ENCODE measurements at regions not wholly inside any gene's neighbourhood (a gene's known extent, or its start where the extent isn't known, plus 50 kb on each side); places are given as distances from the start of the nearest gene placed in this dataset.

GRCh38 chr5:98585661-98586310, 187.7 kb upstream of the RGMB start:
- Histone ChIP-seq H3K4me3 (ENCODE audit: low read length) (no peak overlapping the region), H3K4me1 (ENCODE audit: control insufficient read depth, insufficient read depth, low read length) (no peaks in the 10 kb centered on the region), H3K9me3 (ENCODE audit: control insufficient read depth, insufficient read depth, low read length) (no peaks in the 10 kb centered on the region), H3K27ac (ENCODE audit: low read length) (no peak overlapping the region), H3K36me3 (ENCODE audit: control insufficient read depth, insufficient read depth, low read length) (no peaks in the 10 kb centered on the region), H3K27me3 (ENCODE audit: control insufficient read depth, insufficient read depth, low read length) (no peaks in the 10 kb centered on the region)
- 33% methylated on average over 2 of the region's 3 CpGs for WGBS (ENCODE audit: insufficient coverage)
- Mint-ChIP-seq H3K27me3 (ENCODE audit: low read depth in 2 of 2) (no peaks in the 10 kb centered on the region), H3K36me3 (no peaks in the 10 kb centered on the region), H3K4me3 (no peak overlapping the region), H3K9me3 (peaks cover 0 to 2% of the 10 kb centered on the region in 2 donors), H3K4me1 (no peaks in the 10 kb centered on the region), H3K27ac (no peak overlapping the region)
- ATAC-seq, result no peak
- no peak for TF ChIP-seq CTCF (IDR thresholded peaks at IDR 0.05)
- intact Hi-C loops (cut with micrococcal nuclease), result no loop called here
- no peak for DNase-seq

- Histone ChIP-seq H3K9me3 (ENCODE audit: control insufficient read depth, insufficient read depth, low read length) (no peaks in the 10 kb centered on the region), H3K27ac (ENCODE audit: low read length) (no peak overlapping the region), H3K36me3 (ENCODE audit: control insufficient read depth, insufficient read depth, low read length) (no peaks in the 10 kb centered on the region), H3K4me3 (ENCODE audit: low read length) (no peak overlapping the region), H3K4me1 (ENCODE audit: control insufficient read depth, insufficient read depth, low read length) (no peaks in the 10 kb centered on the region), H3K27me3 (ENCODE audit: control insufficient read depth, insufficient read depth, low read length) (no peaks in the 10 kb centered on the region)
- H3K9me3 Mint-ChIP-seq, result peaks cover 0 to 2% of the 10 kb centered on the region in 2 donors
- no peaks in the 10 kb centered on the region for H3K36me3 Mint-ChIP-seq
- no peak overlapping the region for H3K4me3 Mint-ChIP-seq
- DNase-seq (no peak), ATAC-seq (no peak)
- intact Hi-C loops (cut with micrococcal nuclease), result no loop called here
- no peak overlapping the region for H3K27ac Mint-ChIP-seq
- 77% methylated on average over 4 of the region's 4 CpGs for WGBS (ENCODE audit: insufficient coverage)
- no peak for TF ChIP-seq CTCF (IDR thresholded peaks at IDR 0.05)
- H3K27me3 Mint-ChIP-seq (ENCODE audit: low read depth in 2 of 2), result no peaks in the 10 kb centered on the region
- no peaks in the 10 kb centered on the region for H3K4me1 Mint-ChIP-seq
Observed at GRCh38 chr5:98586581-98586980, 186.9 kb upstream of the RGMB start.

- Mint-ChIP-seq H3K4me1 (no peaks in the 10 kb centered on the region), H3K4me3 (no peak overlapping the region), H3K27me3 (ENCODE audit: low read depth in 2 of 2) (no peaks in the 10 kb centered on the region), H3K9me3 (peaks cover 0 to 2% of the 10 kb centered on the region in 2 donors), H3K36me3 (no peaks in the 10 kb centered on the region), H3K27ac (no peak overlapping the region)
- DNase-seq (no peak), ATAC-seq (no peak)
- Histone ChIP-seq H3K4me3 (ENCODE audit: low read length) (no peak overlapping the region), H3K27me3 (ENCODE audit: control insufficient read depth, insufficient read depth, low read length) (no peaks in the 10 kb centered on the region), H3K4me1 (ENCODE audit: control insufficient read depth, insufficient read depth, low read length) (no peaks in the 10 kb centered on the region), H3K36me3 (ENCODE audit: control insufficient read depth, insufficient read depth, low read length) (no peaks in the 10 kb centered on the region), H3K27ac (ENCODE audit: low read length) (no peak overlapping the region), H3K9me3 (ENCODE audit: control insufficient read depth, insufficient read depth, low read length) (no peaks in the 10 kb centered on the region)
- intact Hi-C loops (cut with micrococcal nuclease), result no loop called here
- WGBS (ENCODE audit: insufficient coverage), result 94% methylated on average over 4 of the region's 5 CpGs
- no peak for TF ChIP-seq CTCF (IDR thresholded peaks at IDR 0.05)
Observed at GRCh38 chr5:98587166-98587565, 186.3 kb upstream of the RGMB start.

- Mint-ChIP-seq H3K36me3 (no peaks in the 10 kb centered on the region), H3K9me3 (peaks cover 2 to 3% of the 10 kb centered on the region in 2 donors), H3K27ac (no peak overlapping the region), H3K27me3 (ENCODE audit: low read depth in 2 of 2) (no peaks in the 10 kb centered on the region), H3K4me3 (no peak overlapping the region), H3K4me1 (no peaks in the 10 kb centered on the region)
- Histone ChIP-seq H3K4me1 (ENCODE audit: control insufficient read depth, insufficient read depth, low read length) (no peaks in the 10 kb centered on the region), H3K27ac (ENCODE audit: low read length) (no peak overlapping the region), H3K36me3 (ENCODE audit: control insufficient read depth, insufficient read depth, low read length) (no peaks in the 10 kb centered on the region), H3K27me3 (ENCODE audit: control insufficient read depth, insufficient read depth, low read length) (no peaks in the 10 kb centered on the region), H3K9me3 (ENCODE audit: control insufficient read depth, insufficient read depth, low read length) (no peaks in the 10 kb centered on the region), H3K4me3 (ENCODE audit: low read length) (no peak overlapping the region)
- WGBS (ENCODE audit: insufficient coverage), result 52% methylated on average over 2 of the region's 3 CpGs
- intact Hi-C loops (cut with micrococcal nuclease), result no loop called here
- DNase-seq (no peak), ATAC-seq (no peak)
- TF ChIP-seq CTCF (IDR thresholded peaks at IDR 0.05), result no peak
Observed at GRCh38 chr5:98588215-98588614, 185.2 kb upstream of the RGMB start.
